ENCODE measurements at regions not wholly inside any gene's neighbourhood (a gene's known extent, or its start where the extent isn't known, plus 50 kb on each side); places are given as distances from the start of the nearest gene placed in this dataset.

- no TSS peak for BruUV-seq (replicated peaks)
- no peaks in the 10 kb centered on the region for H3K9me1 ChIP-seq (replicated peaks; ENCODE audit: control insufficient read depth, extremely low read depth, insufficient read depth, low read length)
- no peaks in the 10 kb centered on the region for H3K36me3 ChIP-seq (ENCODE audit: control insufficient read depth in 2 of 2, extremely low read depth in 1 of 2, insufficient read depth in 2 of 2, low read length in 2 of 2)
- no peak overlapping the region for H3K4me2 ChIP-seq (ENCODE audit: insufficient read depth, low read length)
- no peak overlapping the region for H2AFZ ChIP-seq (ENCODE audit: low read depth, low read length)
- no peak for DNase-seq (ENCODE audit: low read depth, low spot score)
- TF ChIP-seq MYC (IDR thresholded peaks at IDR 0.05; ENCODE audit: low read depth, low read length): no peak
- TF ChIP-seq MAX (IDR thresholded peaks at IDR 0.05; ENCODE audit: insufficient read depth, insufficient read length): no peak
- TF ChIP-seq CTCF (IDR thresholded peaks at IDR 0.05; ENCODE audit: extremely low read depth in 1 of 2, insufficient read depth in 1 of 2, low read depth in 1 of 2, low read length in 2 of 2): no peak
- no peak for TF ChIP-seq GATA2 (IDR thresholded peaks at IDR 0.05; ENCODE audit: insufficient read depth, insufficient read length, low read depth, low read length)
- no peak for TF ChIP-seq FOS (IDR thresholded peaks at IDR 0.05; ENCODE audit: borderline replicate concordance, insufficient read depth, low read length)
- no peak for TF ChIP-seq JUN (IDR thresholded peaks at IDR 0.05; ENCODE audit: borderline replicate concordance, insufficient read depth, insufficient read length, low read depth)
- TF ChIP-seq POLR2AphosphoS5 (IDR thresholded peaks at IDR 0.05; ENCODE audit: insufficient read depth, low read depth, low read length): no peak
- TF ChIP-seq POLR2A (IDR thresholded peaks at IDR 0.05; ENCODE audit: low read depth, low read length): no peak
- TF ChIP-seq EZH2 (IDR thresholded peaks at IDR 0.05; ENCODE audit: borderline replicate concordance, low read depth, low read length, severe bottlenecking): no peak
- H3K79me2 ChIP-seq (ENCODE audit: control insufficient read depth, insufficient read depth, low read length): no peaks in the 10 kb centered on the region
- ChIA-PET POLR2A (no interaction called here), CTCF (no interaction called here)
- dilution Hi-C loops (cut with MboI; ENCODE audit: extremely low pct_ligation_motif_present, low sequenced_read_pairs): no loop called here
- H3K9me3 ChIP-seq (replicated peaks; ENCODE audit: control insufficient read depth, insufficient read depth, low read length): no peaks in the 10 kb centered on the region
- intact Hi-C loops (cut with micrococcal nuclease): no loop called here
- no peaks in the 10 kb centered on the region for H3K4me1 ChIP-seq (ENCODE audit: control insufficient read depth, extremely low read depth, insufficient read depth, low read length)
- no peaks in the 10 kb centered on the region for H4K20me1 ChIP-seq (replicated peaks; ENCODE audit: control insufficient read depth, extremely low read depth, insufficient read depth, low read length)
- no peak overlapping the region for H3K9ac ChIP-seq (replicated peaks; ENCODE audit: extremely low read depth, insufficient read depth, low read length)
- H3K4me3 ChIP-seq (replicated peaks in 1 of 3; ENCODE audit: insufficient read depth in 1 of 3, low read depth in 1 of 3, low read length in 3 of 3): no peak overlapping the region
- no peak overlapping the region for H3K27ac ChIP-seq (ENCODE audit: insufficient read depth, low read depth, low read length)
- no peaks in the 10 kb centered on the region for H3K27me3 ChIP-seq (ENCODE audit: control insufficient read depth in 2 of 2, insufficient read depth in 2 of 2, low read length in 2 of 2)
- FAIRE-seq: no peak
Measured at GRCh38 chr1:95575291-95575690, 341.3 kb downstream of the RWDD3 start.

All from endothelial cell of umbilical vein (primary cell).